HL-60 (cell line): ENCODE measurements at regions not wholly inside any gene's neighbourhood (a gene's known extent, or its start where the extent isn't known, plus 50 kb on each side); places are given as distances from the start of the nearest gene placed in this dataset.

Experiments
- DNase-seq, 2 experiments: peaks; one replicate each; pipeline ENCODE4 v3.0.0-alpha.2; 2010 to 2020; ENCODE audit warnings: low read depth in 1 of 2, low spot score in 1 of 2
- H3K27ac ChIP-seq: fragments of 250-450 bp; sonication (Bioruptor Pico); replicated peaks from 2 replicates; pipeline ENCODE4 v1.5.1; 2020; ENCODE audit warnings: mild to moderate bottlenecking, moderate library complexity
- H3K27me3 ChIP-seq: fragments of 250-450 bp; sonication (Bioruptor Pico); 2 replicates; pipeline ENCODE4 v1.5.1; 2021; ENCODE audit warnings: mild to moderate bottlenecking, moderate library complexity; ENCODE audit not compliant: insufficient read depth, poor library complexity, severe bottlenecking
- H3K4me3 ChIP-seq: replicated peaks from 2 replicates; pipeline ENCODE4 v1.5.1; 2011; ENCODE audit warnings: mild to moderate bottlenecking, control low read depth, low read length; ENCODE audit not compliant: insufficient read depth
- CTCF ChIP-seq: IDR thresholded peaks from one replicate; pipeline ENCODE4 v1.5.1; 2011; ENCODE audit warnings: low read length, control low read depth, inconsistent platforms; ENCODE audit not compliant: insufficient read depth
- GABPA ChIP-seq: IDR thresholded peaks from 2 replicates; pipeline ENCODE4 v1.6.1; 2012; ENCODE audit warnings: low read depth
- POLR2AphosphoS5 ChIP-seq: IDR thresholded peaks from 2 replicates; pipeline ENCODE4 v1.6.1; 2012; ENCODE audit warnings: low read depth
- REST ChIP-seq: IDR thresholded peaks from 2 replicates; pipeline ENCODE4 v1.6.1; 2012; ENCODE audit warnings: low read depth; ENCODE audit not compliant: insufficient replicate concordance
- SPI1 ChIP-seq: IDR thresholded peaks from 2 replicates; pipeline ENCODE4 v1.6.1; 2012; ENCODE audit warnings: low read depth, mild to moderate bottlenecking, borderline replicate concordance

DNA sequence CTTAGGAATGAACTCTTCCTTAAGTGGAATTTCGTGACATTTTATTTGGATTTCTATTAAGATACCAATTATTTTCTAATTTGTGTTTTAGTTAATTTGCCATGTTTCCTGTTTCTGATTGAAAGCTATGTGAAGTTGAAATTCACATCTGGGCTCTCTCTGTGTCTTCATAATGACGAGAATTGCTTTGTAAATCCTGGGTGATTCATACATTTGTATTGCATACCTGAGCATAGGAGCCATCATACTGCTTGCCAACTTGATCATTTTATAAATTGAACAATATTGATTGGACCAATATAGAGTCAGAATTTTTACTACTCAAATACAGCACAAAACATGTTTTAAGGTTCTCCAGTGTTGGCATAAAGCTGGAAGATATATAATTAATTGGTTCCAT lies 817.9 kb downstream of the BRINP3 start:
- Histone ChIP-seq H3K27me3 (no peaks in the 10 kb centered on the region), H3K4me3 (no peak overlapping the region), H3K27ac (no peak overlapping the region)
- TF ChIP-seq GABPA = no peak
- no peak for TF ChIP-seq REST
- TF ChIP-seq CTCF = no peak
- TF ChIP-seq SPI1 = no peak
- TF ChIP-seq POLR2AphosphoS5 = no peak
- DNase-seq = no peak

GRCh38 chr1:189662190-189662589 lies 815.5 kb downstream of the BRINP3 start:
- no peak for DNase-seq
- Histone ChIP-seq H3K4me3 (no peak overlapping the region), H3K27me3 (no peaks in the 10 kb centered on the region), H3K27ac (no peak overlapping the region)
- TF ChIP-seq SPI1 (no peak), CTCF (no peak), GABPA (no peak), REST (no peak), POLR2AphosphoS5 (no peak)

DNA sequence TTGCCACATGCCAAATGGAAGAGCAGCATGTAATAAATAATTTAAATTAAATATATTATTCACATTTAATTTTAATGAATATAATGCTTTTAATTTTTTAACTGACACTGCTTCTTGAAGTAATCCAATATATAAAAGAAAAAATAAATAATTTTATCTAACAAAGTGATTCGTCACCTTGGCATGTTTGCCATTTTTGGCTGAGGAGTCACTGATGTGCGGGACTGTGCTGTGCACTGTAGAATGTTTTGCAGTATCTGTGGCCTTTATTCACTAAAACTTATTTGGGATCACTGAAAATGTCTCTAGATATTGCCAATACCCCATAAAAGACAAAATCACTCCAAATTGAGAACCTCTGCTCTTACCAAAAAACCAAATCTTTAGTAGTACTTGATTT lies 807.8 kb downstream of the BRINP3 start:
- Histone ChIP-seq H3K4me3 (no peak overlapping the region), H3K27ac (no peak overlapping the region), H3K27me3 (no peaks in the 10 kb centered on the region)
- no peak for DNase-seq
- TF ChIP-seq POLR2AphosphoS5 = no peak
- TF ChIP-seq REST = no peak
- TF ChIP-seq GABPA = no peak
- TF ChIP-seq SPI1 = no peak
- TF ChIP-seq CTCF = no peak
